A673 (cell line): ENCODE measurements at regions not wholly inside any gene's neighbourhood (a gene's known extent, or its start where the extent isn't known, plus 50 kb on each side); places are given as distances from the start of the nearest gene placed in this dataset.

ENCODE experiments used
- CTCF ChIP-seq: fragments of 300-800, 200-600 bp; sonication (generic); conservative IDR thresholded peaks from 2 replicates; pipeline ENCODE4 v1.5.1; 2017; ENCODE audit warnings: low read depth, mild to moderate bottlenecking, antibody characterized with exemption, low read length, moderate library complexity, mixed read lengths
- EZH2 ChIP-seq: fragments of 200-600 bp; sonication (generic); IDR thresholded peaks from 2 replicates; pipeline ENCODE4 v1.6.1; 2017; ENCODE audit warnings: borderline replicate concordance, low read depth, mild to moderate bottlenecking, mixed read lengths, antibody characterized with exemption, low read length; ENCODE audit not compliant: poor library complexity, severe bottlenecking

- TF ChIP-seq CTCF (no peak), EZH2 (no peak)
These were observed 304.9 kb downstream of the PCDH20 start for GRCh38 chr13:61110732-61111131.
